ENCODE measurements at regions not wholly inside any gene's neighbourhood (a gene's known extent, or its start where the extent isn't known, plus 50 kb on each side); places are given as distances from the start of the nearest gene placed in this dataset.
"Not testable (repeated sequence)": the region's sequence is repeated elsewhere in the genome, so short reads cannot be mapped to it uniquely, and the experiment has no call there.

DNA sequence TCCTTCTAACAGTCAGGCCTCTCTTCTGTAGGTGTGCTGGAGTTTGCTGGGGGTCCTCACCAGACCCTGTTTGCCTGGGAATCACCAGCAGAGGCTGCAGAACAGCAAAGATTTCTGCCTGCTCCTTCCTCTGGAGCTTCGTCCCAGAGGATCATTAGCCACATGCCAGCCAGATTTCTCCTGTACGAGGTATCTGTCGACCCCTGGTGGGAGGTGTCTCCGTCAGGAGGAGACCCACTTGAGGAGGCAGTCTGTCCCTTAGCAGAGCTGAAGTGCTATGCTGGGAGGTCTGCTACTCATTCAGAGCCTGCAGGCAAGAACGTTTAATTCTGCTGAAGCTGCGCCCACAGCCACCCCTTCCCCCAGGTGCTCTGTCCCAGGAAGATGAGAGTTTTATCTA lies 611.1 kb upstream of the COBL start:
- no peak for DNase-seq (ENCODE audit: low read depth)

- no peak for DNase-seq (ENCODE audit: low read depth)
These were observed 602.0 kb upstream of the COBL start for GRCh38 chr7:51918581-51918980.

- DNase-seq (ENCODE audit: low read depth): no peak
These were observed 584.9 kb upstream of the COBL start for GRCh38 chr7:51901489-51901840.

- DNase-seq (ENCODE audit: low read depth): not testable (repeated sequence)
These were observed 584.3 kb upstream of the COBL start for GRCh38 chr7:51900755-51901488.

GRCh38 chr7:51899611-51900010 lies 583.0 kb upstream of the COBL start:
- DNase-seq (ENCODE audit: low read depth): no peak

GRCh38 chr7:51882412-51882811 lies 565.8 kb upstream of the COBL start:
- DNase-seq (ENCODE audit: low read depth): no peak

DNA sequence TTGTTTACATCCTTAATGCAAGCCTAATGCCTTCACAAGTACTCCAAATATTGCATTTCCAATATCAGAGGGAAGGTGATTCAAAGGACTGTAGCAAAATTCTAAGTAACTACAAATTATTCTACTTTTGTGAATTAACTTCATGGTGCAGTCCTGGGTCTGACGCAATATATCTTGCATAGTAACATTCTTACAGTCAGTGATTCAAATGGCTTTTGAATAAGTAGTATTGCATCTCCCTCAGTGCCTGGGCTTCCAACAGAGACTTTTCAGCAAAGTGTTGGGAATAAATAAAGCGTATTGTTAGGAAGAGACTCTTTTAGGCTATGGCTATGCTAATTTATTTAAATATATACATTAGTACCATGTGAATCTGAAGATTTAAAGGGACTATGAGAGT lies 564.7 kb upstream of the COBL start:
- DNase-seq (ENCODE audit: low read depth): no peak

GRCh38 chr7:51878865-51879264 lies 562.3 kb upstream of the COBL start:
- no peak for DNase-seq (ENCODE audit: low read depth)

DNA sequence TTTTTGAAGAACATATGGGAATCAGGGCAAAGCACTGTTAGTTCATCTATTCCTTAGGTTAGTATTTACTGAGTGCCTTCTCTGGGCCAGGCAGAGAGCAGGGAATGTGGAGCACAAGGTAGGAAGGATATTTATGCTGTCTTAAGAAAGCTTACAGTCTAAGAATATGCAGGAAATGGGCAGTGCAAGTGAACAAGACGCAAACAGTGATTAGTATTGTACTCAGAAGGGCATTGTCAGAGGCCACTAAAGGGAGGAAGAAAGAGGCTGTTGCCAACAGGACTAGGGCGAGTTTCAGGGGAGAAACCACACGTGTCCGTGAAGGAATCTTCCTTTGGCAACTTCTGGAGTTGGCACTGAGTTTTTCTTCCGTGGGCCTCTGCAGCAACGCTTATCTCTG lies 552.8 kb upstream of the COBL start:
- DNase-seq (ENCODE audit: low read depth): no peak

DNA sequence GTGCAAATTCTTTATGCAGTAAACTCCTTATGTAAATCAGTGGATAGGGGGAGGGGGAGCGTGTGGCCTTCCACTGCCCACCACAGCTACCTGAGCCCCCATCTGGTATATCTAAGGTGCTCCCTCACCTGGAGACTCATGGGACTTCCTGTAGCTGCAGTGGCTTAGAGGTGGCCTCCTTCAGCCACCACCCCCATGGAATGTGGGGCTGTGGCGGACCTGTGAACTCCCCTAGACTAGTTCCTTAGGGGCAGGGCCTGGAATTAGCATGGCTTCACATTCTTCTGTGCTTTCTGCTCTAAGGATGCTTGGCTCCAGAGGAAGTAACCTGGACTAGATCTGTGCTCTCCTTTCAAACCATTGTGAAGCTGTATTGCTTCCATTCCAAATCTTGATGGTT lies 550.5 kb upstream of the COBL start:
- DNase-seq (ENCODE audit: low read depth): no peak

GRCh38 chr7:51860305-51860704 lies 543.7 kb upstream of the COBL start:
- DNase-seq (ENCODE audit: low read depth): no peak

DNA sequence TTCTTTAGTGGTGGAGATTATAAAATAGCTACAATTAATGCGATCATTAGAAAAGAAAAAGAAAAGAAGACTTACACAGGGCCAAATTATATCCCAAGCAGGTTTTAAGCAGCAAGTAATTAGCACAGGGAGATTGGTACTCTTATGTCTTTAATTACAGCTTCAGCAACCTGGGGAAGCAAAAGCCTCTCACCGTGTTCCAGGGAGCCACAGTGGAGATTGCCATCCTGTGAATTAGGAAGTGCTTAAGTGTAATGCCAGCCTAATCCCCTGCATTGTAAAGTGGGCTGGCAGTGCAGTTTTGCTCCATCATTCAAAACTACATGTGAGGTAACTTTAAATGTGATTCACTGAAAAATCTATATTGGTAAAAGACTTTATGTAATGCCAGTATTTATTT lies 533.5 kb upstream of the COBL start:
- no peak for DNase-seq (ENCODE audit: low read depth)

- DNase-seq (ENCODE audit: low read depth): no peak
These were observed 531.0 kb upstream of the COBL start for GRCh38 chr7:51847461-51848134.

DNA sequence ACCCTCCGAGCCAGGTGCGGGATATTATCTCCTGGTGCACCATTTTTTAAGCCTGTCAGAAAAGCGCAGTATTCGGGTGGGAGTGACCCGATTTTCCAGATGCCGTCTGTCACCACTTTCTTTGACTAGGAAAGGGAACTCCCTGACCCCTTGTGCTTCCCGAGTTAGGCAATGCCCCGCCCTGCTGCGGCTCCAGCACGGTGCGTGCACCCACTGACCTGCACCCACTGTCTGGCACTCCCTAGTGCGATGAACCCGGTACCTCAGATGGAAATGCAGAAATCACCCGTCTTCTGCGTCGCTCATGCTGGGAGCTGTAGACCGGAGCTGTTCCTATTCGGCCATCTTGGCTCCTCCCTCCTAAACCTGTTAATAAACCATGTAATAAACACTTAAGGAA lies 522.5 kb upstream of the COBL start:
- not testable (repeated sequence) for DNase-seq (ENCODE audit: low read depth)

GRCh38 chr7:51827631-51828030 lies 511.0 kb upstream of the COBL start:
- DNase-seq (ENCODE audit: low read depth): no peak

DNA sequence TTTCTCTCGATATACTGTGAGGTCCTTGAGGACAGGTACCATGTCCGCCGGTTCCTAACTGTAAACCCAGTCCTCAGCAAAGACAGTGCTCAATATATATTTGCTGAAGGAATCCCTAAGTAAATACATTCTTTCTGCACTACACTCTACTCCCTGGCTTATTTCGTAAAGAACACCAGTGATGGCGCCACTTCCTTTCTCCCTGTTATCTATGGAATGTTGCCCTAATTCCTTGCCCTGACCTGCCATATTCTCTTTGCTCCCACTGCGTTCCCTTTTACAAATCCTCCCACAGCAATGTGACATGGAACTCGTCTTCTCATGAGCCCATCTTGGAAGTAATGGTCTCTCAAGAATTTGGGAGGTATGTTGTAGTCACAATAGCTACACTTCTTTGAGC lies 507.4 kb upstream of the COBL start:
- DNase-seq (ENCODE audit: low read depth): no peak

DNA sequence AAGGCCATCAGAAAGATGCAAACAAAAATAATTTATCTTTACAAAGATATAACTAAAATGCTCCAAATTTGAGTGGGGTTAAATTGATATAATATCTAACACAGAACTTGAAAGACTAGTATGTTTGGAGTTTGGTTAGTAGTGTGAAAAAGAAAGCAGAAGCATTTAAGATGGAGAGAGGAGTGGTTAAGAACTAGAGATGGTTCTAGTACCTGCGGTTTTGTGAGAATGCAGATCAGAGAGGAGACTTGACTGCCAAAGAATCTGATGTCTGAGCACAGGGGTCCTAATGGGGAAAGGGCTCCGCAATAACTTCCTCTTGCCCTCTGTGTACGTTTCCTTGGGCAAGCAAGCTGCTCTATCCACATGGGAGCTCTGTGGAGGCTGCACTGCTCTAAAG lies 506.8 kb upstream of the COBL start:
- DNase-seq (ENCODE audit: low read depth): no peak

- no peak for DNase-seq (ENCODE audit: low read depth)
These were observed 501.2 kb upstream of the COBL start for GRCh38 chr7:51817694-51818225.

DNA sequence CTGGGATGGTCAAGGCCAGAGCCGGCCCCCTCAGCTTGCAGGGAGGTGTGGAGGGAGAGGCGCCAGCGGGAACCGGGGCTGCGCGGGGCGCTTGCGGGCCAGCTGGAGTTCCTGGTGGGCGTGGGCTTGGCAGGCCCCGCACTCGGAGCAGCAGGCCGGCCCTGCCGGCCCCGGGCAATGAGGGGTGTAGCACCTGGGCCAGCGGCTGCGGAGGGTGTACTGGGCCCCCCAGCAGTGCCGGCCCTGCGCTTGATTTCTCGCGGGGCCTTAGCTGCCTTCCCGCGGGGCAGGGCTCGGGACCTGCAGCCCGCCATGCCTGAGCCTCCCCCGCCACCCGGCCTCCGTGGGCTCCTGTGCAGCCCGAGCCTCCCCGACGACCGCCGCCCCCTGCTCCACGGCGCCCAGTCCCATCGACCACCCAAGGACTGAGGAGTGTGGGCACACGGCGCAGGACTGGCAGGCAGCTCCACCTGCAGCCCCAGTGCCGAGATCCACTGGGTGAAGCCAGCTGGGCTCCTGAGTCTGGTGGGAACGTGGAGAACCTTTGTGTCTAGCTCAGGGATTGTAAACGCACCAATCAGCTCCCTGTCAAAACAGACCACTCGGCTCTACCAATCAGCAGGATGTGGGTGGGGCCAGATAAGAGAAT lies 489.3 kb upstream of the COBL start:
- DNase-seq (ENCODE audit: low read depth): not testable (repeated sequence)

- no peak for DNase-seq (ENCODE audit: low read depth)
These were observed 486.1 kb upstream of the COBL start for GRCh38 chr7:51802718-51803117.

DNA sequence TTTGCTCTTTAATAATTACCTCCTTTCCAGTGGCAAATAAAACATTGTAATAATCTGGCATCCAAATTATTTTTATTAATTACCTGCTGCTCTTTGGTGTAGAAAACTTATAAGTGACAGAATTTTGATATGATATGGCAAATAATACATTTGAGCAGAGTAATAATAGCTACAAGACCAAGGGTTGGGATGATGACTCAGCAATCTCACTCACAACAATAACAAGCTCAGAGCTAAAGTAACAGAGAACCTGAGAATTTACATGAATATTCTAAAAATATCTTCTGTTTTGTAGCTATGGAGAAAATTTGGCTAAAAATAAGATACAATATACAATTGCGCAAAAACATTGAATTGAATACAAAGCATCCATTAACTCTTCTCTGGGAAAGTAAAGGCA lies 480.8 kb upstream of the COBL start:
- no peak for DNase-seq (ENCODE audit: low read depth)

- DNase-seq (ENCODE audit: low read depth): no peak
These were observed 476.2 kb upstream of the COBL start for GRCh38 chr7:51792796-51793195.

GRCh38 chr7:51789489-51789888 lies 472.9 kb upstream of the COBL start:
- no peak for DNase-seq (ENCODE audit: low read depth)

Data from activated T-cell treated with anti-CD3 and anti-CD28 coated beads for 1 hour (primary cell).